Right lobe of liver (tissue), 4 donors: ENCODE measurements at regions not wholly inside any gene's neighbourhood (a gene's known extent, or its start where the extent isn't known, plus 50 kb on each side); places are given as distances from the start of the nearest gene placed in this dataset.

Experiments used
- CTCF ChIP-seq, 4 donors: fragments of 200-600 bp in 3 of 4; fragments of 450-650 bp in 1 of 4; IDR thresholded peaks; one replicate each; pipeline versions ENCODE4 v1.5.1 to v1.8.0; 2016 to 2022; ENCODE audit warnings: antibody characterized with exemption in 4 of 4, mild to moderate bottlenecking in 2 of 4
- POLR2A ChIP-seq: fragments of 450-650 bp; IDR thresholded peaks from one replicate; pipeline ENCODE4 v1.6.1; 2017; ENCODE audit warnings: antibody characterized with exemption, mild to moderate bottlenecking
- donor health status: DM: no; HTN: no; CAD: no.
- donor health status: DM: no; HTN: no; CAD: no.
- donor health status: DM: no; HTN: yes; CAD: no.

- no peak for TF ChIP-seq POLR2A
- no peak for TF ChIP-seq CTCF (IDR thresholded peaks at IDR 0.05)
Observed at GRCh38 chr3:5569152-5569551, 381.6 kb downstream of the EDEM1 start.
